Suprapubic skin (tissue), 4 donors: ENCODE measurements at regions not wholly inside any gene's neighbourhood (a gene's known extent, or its start where the extent isn't known, plus 50 kb on each side); places are given as distances from the start of the nearest gene placed in this dataset.

Source experiments
- DNase-seq, 2 donors: peaks; one replicate each; pipeline ENCODE4 v3.0.0-alpha.2; 2019; ENCODE audit warnings: low spot score in 2 of 2
- H3K27ac ChIP-seq: fragments of 200-600 bp; sonication (generic); one replicate; pipeline ENCODE4 v1.5.1; 2019
- H3K27me3 ChIP-seq: fragments of 200-600 bp; sonication (generic); one replicate; pipeline ENCODE4 v1.5.1; 2019
- H3K36me3 ChIP-seq: fragments of 200-600 bp; sonication (generic); one replicate; pipeline ENCODE4 v1.5.1; 2019
- H3K4me1 ChIP-seq: fragments of 200-600 bp; sonication (generic); one replicate; pipeline ENCODE4 v1.5.1; 2019
- H3K4me3 ChIP-seq: fragments of 200-600 bp; sonication (generic); one replicate; pipeline ENCODE4 v1.5.1; 2019; ENCODE audit warnings: mild to moderate bottlenecking
- H3K9me3 ChIP-seq: fragments of 200-600 bp; sonication (generic); one replicate; pipeline ENCODE4 v1.5.1; 2019
- CTCF ChIP-seq, 2 donors: fragments of 200-600 bp in 1 of 2; fragments of 450-650 bp in 1 of 2; sonication (generic) in 1 of 2; IDR thresholded peaks; one replicate each; pipeline ENCODE4 v1.5.1; 2016 to 2019; ENCODE audit warnings: antibody characterized with exemption in 2 of 2, mild to moderate bottlenecking in 1 of 2, moderate library complexity in 1 of 2
- EP300 ChIP-seq: sonication (generic); formaldehyde crosslinking; IDR thresholded peaks from one replicate; pipeline ENCODE4 v1.6.1; 2017; ENCODE audit warnings: antibody characterized with exemption
- POLR2A ChIP-seq, 2 donors: fragments of 450-650 bp; IDR thresholded peaks; one replicate each; pipeline ENCODE4 v1.6.1; 2017; ENCODE audit warnings: antibody characterized with exemption in 2 of 2, mild to moderate bottlenecking in 2 of 2, moderate library complexity in 2 of 2
- POLR2AphosphoS5 ChIP-seq, 3 donors: sonication (generic); formaldehyde crosslinking; IDR thresholded peaks; one replicate each; pipeline ENCODE4 v1.6.1; 2017; ENCODE audit warnings: antibody characterized with exemption in 3 of 3
- WGBS: methylation state at CpG from one replicate; pipeline ENCODE4 v1.1.5; 2018; 5-methylcytosine and 5-hydroxymethylcytosine counted together

- WGBS: 54% methylated on average over 9 of the region's 9 CpGs
- Histone ChIP-seq H3K27ac (no peak overlapping the region), H3K27me3 (no peaks in the 10 kb centered on the region), H3K4me3 (no peak overlapping the region), H3K9me3 (no peaks in the 10 kb centered on the region), H3K36me3 (no peaks in the 10 kb centered on the region), H3K4me1 (peaks cover 20% of the 10 kb centered on the region)
- no peak for DNase-seq
- no peak for TF ChIP-seq EP300
- no peak for TF ChIP-seq POLR2AphosphoS5 (IDR thresholded peaks at IDR 0.05)
- no peak for TF ChIP-seq POLR2A (IDR thresholded peaks at IDR 0.05)
- no peak for TF ChIP-seq CTCF (IDR thresholded peaks at IDR 0.05)
Measured at GRCh38 chr7:46218461-46219200, 297.6 kb upstream of the IGFBP3 start.

GRCh38 chr7:46215987-46216567 lies 295.0 kb upstream of the IGFBP3 start:
- TF ChIP-seq CTCF (IDR thresholded peaks at IDR 0.05): no peak
- TF ChIP-seq EP300: no peak
- no peak for TF ChIP-seq POLR2AphosphoS5 (IDR thresholded peaks at IDR 0.05)
- TF ChIP-seq POLR2A (IDR thresholded peaks at IDR 0.05): no peak
- Histone ChIP-seq H3K27me3 (no peaks in the 10 kb centered on the region), H3K27ac (peak overlapping the region; percentile 20), H3K9me3 (no peaks in the 10 kb centered on the region), H3K4me1 (peaks cover 20% of the 10 kb centered on the region), H3K36me3 (no peaks in the 10 kb centered on the region), H3K4me3 (no peak overlapping the region)
- WGBS: 58% methylated on average over 14 of the region's 15 CpGs
- no peak for DNase-seq

DNA sequence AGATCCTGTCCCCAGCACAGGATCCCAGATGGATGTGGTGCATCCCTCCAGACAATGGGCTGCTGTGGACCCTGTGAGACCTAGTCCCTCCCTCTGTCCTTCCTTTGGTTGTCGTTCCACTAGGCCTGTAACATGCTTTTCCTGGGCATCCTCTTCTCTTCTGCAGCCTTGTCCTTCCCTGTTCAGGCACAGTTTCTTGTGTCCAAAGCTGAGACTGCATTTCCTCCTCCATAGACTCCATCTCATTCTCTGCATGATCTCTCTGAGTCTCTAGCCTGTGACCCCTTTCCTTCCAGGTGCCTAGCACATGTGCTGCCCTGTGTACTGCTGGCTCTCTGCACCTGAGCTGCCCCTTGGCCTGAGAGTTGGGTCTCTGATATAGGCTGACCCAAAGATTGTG lies 293.5 kb upstream of the IGFBP3 start:
- TF ChIP-seq CTCF (IDR thresholded peaks at IDR 0.05): no peak
- no peak for TF ChIP-seq EP300
- TF ChIP-seq POLR2A (IDR thresholded peaks at IDR 0.05): no peak
- no peak for TF ChIP-seq POLR2AphosphoS5 (IDR thresholded peaks at IDR 0.05)
- DNase-seq: no peak
- peaks cover 17% of the 10 kb centered on the region for H3K4me1 ChIP-seq
- H3K27me3 ChIP-seq: no peaks in the 10 kb centered on the region
- no peaks in the 10 kb centered on the region for H3K9me3 ChIP-seq
- no peaks in the 10 kb centered on the region for H3K36me3 ChIP-seq
- WGBS: 95% methylated on average over 1 of the region's 1 CpG
- H3K27ac ChIP-seq: no peak overlapping the region
- no peak overlapping the region for H3K4me3 ChIP-seq

GRCh38 chr7:46213154-46213537 lies 292.1 kb upstream of the IGFBP3 start:
- no peak for DNase-seq
- TF ChIP-seq EP300: no peak
- no peak for TF ChIP-seq POLR2AphosphoS5 (IDR thresholded peaks at IDR 0.05)
- no peak for TF ChIP-seq CTCF (IDR thresholded peaks at IDR 0.05)
- no peak for TF ChIP-seq POLR2A (IDR thresholded peaks at IDR 0.05)
- no peak overlapping the region for H3K4me3 ChIP-seq
- peaks cover 6% of the 10 kb centered on the region for H3K4me1 ChIP-seq
- H3K36me3 ChIP-seq: no peaks in the 10 kb centered on the region
- H3K27ac ChIP-seq: no peak overlapping the region
- no peaks in the 10 kb centered on the region for H3K27me3 ChIP-seq
- no peaks in the 10 kb centered on the region for H3K9me3 ChIP-seq
- WGBS: 82% methylated on average over 2 of the region's 2 CpGs

DNA sequence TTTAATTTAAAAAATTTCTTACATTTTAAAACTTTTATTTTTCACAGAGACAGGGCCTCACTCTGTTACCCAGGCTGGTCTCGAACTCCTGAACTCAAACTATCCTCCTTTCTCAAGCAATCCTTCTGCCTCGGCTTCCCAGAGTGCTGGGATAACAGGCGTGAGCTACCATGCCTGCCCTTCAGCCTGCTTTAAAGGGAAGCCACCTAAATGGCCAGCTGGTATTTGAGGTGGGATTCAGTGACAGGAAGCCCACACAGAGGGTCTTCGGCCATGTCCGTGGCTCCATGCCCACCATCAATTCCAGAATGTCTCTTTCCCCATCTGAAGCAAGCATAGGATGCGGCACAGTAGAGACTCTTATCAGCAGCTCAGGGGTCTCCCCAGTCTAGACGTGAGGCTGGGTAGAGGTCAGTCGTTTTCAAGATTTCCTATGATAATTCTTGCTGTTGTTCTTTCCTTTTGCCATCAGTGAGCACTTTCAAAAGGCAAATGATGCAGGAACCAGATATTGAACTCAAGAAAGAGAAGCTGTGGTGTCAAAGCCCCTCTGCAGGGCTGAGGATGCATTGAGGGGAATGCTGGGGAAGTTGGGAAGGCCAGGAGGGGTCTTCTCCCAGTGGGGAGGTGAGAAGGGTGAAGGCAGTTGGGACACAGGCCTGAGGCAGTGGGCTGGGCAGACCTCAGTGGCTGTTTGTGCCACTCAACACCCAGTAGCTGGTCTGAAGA lies 291.5 kb upstream of the IGFBP3 start:
- no peak for TF ChIP-seq CTCF (IDR thresholded peaks at IDR 0.05)
- no peak for TF ChIP-seq POLR2AphosphoS5 (IDR thresholded peaks at IDR 0.05)
- TF ChIP-seq EP300: no peak
- TF ChIP-seq POLR2A (IDR thresholded peaks at IDR 0.05): no peak

More for the DNA sequence above, 291.5 kb upstream of the IGFBP3 start:
- Histone ChIP-seq H3K27ac (no peak overlapping the region), H3K9me3 (no peaks in the 10 kb centered on the region), H3K27me3 (no peaks in the 10 kb centered on the region), H3K36me3 (no peaks in the 10 kb centered on the region), H3K4me1 (peaks cover 4% of the 10 kb centered on the region), H3K4me3 (no peak overlapping the region)
- 72% methylated on average over 8 of the region's 8 CpGs for WGBS
- no peak for DNase-seq
